ENCODE measurements at regions not wholly inside any gene's neighbourhood (a gene's known extent, or its start where the extent isn't known, plus 50 kb on each side); places are given as distances from the start of the nearest gene placed in this dataset.

DNA sequence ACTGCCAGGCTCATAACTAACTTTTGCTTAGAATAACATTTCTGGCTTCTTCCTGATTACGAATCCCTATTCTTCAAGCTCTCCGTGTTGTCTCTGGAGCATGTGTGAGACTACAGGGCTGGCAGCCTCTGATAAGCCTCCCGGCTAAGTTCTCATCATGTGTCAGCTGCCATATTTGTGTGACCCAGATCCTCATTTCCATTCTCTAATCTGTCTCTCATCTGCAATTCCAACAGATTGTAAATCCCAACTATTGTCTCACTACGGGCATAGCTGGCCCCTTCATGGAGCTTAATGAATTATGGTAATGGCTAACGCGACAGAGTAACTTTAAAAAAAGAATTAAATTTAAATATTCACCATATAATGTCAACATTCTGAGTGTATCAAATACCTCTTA lies 165.4 kb downstream of the CMPK2 start:
- 21% methylated on average over 6 of the region's 6 CpGs for WGBS (ENCODE audit: low lambda C conversion rate)
- no peaks in the 10 kb centered on the region for H3K4me1 ChIP-seq (ENCODE audit: insufficient read depth, low read length)
- ChIA-PET POLR2A (no interaction called here), CTCF (ENCODE audit: low intra/inter-chr PET ratio, low total read pairs) (no interaction called here)
- peaks cover 21% of the 10 kb centered on the region for H3K9me3 ChIP-seq (ENCODE audit: low read length)
- no peak overlapping the region for H3K4me2 ChIP-seq (ENCODE audit: low read depth, low read length)
- no peak overlapping the region for H2AFZ ChIP-seq (ENCODE audit: low read length)
- no peaks in the 10 kb centered on the region for H3K36me3 ChIP-seq (replicated peaks in 1 of 2; ENCODE audit: control insufficient read depth in 1 of 2, insufficient read depth in 2 of 2, low read length in 2 of 2)
- no TSS peak for BruUV-seq (replicated peaks)
- in situ Hi-C loops (cut with HindIII; ENCODE audit: extremely low pct_ligation_motif_present, low pct_unique_long_range_greater_than_20kb) (no loop called here), intact Hi-C loops (cut with micrococcal nuclease; ENCODE audit: unreplicated experiment) (no loop called here)
- no peak overlapping the region for H3K9ac ChIP-seq (ENCODE audit: insufficient read depth, low read depth, low read length)
- H3K4me3 ChIP-seq (replicated peaks in 1 of 3; ENCODE audit: insufficient read depth in 1 of 3, low read depth in 2 of 3, low read length in 3 of 3), result no peak overlapping the region
- no peaks in the 10 kb centered on the region for H3K79me2 ChIP-seq (ENCODE audit: insufficient read depth, low read length)
- H4K20me1 ChIP-seq (ENCODE audit: insufficient read depth, low read length), result no peaks in the 10 kb centered on the region
- FAIRE-seq, result no peak
- no peak overlapping the region for H3K27ac ChIP-seq (ENCODE audit: extremely low read length, insufficient read depth, low read length)
- DNase-seq (ENCODE audit: low spot score), result no peak
- no peaks in the 10 kb centered on the region for H3K27me3 ChIP-seq (ENCODE audit: control insufficient read depth in 1 of 2, insufficient read depth in 2 of 2, low read length in 2 of 2)
- ATAC-seq, result no peak
- TF ChIP-seq, protein P1, sequence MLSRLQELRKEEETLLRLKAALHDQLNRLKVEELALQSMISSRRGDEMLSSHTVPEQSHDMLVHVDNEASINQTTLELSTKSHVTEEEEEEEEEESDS (CRISPR knock-in tag; IDR thresholded peaks at IDR 0.05; ENCODE audit: borderline replicate concordance), result no peak
- TF ChIP-seq ZFAT (CRISPR knock-in tag; conservative IDR thresholded peaks at IDR 0.05), result no peak
- no peak for TF ChIP-seq SP5 (CRISPR knock-in tag; IDR thresholded peaks at IDR 0.05; ENCODE audit: borderline replicate concordance, low read depth)
- no peak for TF ChIP-seq ZNF33B (CRISPR knock-in tag; IDR thresholded peaks at IDR 0.05)
- no peak for TF ChIP-seq MIER2 (CRISPR knock-in tag; IDR thresholded peaks at IDR 0.05)
- no peak for TF ChIP-seq ZNF12 (CRISPR knock-in tag; IDR thresholded peaks at IDR 0.05)
- TF ChIP-seq NCOA2 (CRISPR knock-in tag; IDR thresholded peaks at IDR 0.05), result no peak
- TF ChIP-seq ZNF564 (CRISPR knock-in tag; IDR thresholded peaks at IDR 0.05), result no peak
- no peak for TF ChIP-seq ESRRA (CRISPR knock-in tag; IDR thresholded peaks at IDR 0.05; ENCODE audit: low read depth)
- TF ChIP-seq SMAD3 (CRISPR knock-in tag; IDR thresholded peaks at IDR 0.05), result no peak
- TF ChIP-seq, protein P2, sequence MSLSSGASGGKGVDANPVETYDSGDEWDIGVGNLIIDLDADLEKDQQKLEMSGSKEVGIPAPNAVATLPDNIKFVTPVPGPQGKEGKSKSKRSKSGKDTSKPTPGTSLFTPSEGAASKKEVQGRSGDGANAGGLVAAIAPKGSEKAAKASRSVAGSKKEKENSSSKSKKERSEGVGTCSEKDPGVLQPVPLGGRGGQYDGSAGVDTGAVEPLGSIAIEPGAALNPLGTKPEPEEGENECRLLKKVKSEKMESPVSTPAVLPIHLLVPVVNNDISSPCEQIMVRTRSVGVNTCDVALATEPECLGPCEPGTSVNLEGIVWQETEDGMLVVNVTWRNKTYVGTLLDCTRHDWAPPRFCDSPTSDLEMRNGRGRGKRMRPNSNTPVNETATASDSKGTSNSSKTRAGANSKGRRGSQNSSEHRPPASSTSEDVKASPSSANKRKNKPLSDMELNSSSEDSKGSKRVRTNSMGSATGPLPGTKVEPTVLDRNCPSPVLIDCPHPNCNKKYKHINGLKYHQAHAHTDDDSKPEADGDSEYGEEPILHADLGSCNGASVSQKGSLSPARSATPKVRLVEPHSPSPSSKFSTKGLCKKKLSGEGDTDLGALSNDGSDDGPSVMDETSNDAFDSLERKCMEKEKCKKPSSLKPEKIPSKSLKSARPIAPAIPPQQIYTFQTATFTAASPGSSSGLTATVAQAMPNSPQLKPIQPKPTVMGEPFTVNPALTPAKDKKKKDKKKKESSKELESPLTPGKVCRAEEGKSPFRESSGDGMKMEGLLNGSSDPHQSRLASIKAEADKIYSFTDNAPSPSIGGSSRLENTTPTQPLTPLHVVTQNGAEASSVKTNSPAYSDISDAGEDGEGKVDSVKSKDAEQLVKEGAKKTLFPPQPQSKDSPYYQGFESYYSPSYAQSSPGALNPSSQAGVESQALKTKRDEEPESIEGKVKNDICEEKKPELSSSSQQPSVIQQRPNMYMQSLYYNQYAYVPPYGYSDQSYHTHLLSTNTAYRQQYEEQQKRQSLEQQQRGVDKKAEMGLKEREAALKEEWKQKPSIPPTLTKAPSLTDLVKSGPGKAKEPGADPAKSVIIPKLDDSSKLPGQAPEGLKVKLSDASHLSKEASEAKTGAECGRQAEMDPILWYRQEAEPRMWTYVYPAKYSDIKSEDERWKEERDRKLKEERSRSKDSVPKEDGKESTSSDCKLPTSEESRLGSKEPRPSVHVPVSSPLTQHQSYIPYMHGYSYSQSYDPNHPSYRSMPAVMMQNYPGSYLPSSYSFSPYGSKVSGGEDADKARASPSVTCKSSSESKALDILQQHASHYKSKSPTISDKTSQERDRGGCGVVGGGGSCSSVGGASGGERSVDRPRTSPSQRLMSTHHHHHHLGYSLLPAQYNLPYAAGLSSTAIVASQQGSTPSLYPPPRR (CRISPR knock-in tag; IDR thresholded peaks at IDR 0.05; ENCODE audit: borderline replicate concordance), result no peak
- TF ChIP-seq, protein P3, sequence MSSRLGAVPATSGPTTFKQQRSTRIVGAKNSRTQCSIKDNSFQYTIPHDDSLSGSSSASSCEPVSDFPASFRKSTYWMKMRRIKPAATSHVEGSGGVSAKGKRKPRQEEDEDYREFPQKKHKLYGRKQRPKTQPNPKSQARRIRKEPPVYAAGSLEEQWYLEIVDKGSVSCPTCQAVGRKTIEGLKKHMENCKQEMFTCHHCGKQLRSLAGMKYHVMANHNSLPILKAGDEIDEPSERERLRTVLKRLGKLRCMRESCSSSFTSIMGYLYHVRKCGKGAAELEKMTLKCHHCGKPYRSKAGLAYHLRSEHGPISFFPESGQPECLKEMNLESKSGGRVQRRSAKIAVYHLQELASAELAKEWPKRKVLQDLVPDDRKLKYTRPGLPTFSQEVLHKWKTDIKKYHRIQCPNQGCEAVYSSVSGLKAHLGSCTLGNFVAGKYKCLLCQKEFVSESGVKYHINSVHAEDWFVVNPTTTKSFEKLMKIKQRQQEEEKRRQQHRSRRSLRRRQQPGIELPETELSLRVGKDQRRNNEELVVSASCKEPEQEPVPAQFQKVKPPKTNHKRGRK (CRISPR knock-in tag; IDR thresholded peaks at IDR 0.05), result no peak
- TF ChIP-seq ARNT (IDR thresholded peaks at IDR 0.05), result no peak
- TF ChIP-seq ZNF775 (CRISPR knock-in tag; IDR thresholded peaks at IDR 0.05; ENCODE audit: borderline replicate concordance), result no peak
- TF ChIP-seq ZNF256 (CRISPR knock-in tag; conservative IDR thresholded peaks at IDR 0.05), result no peak
- TF ChIP-seq HOXA7 (CRISPR knock-in tag; IDR thresholded peaks at IDR 0.05), result no peak
- no peak for TF ChIP-seq ZNF264 (CRISPR knock-in tag; IDR thresholded peaks at IDR 0.05)
- TF ChIP-seq GABPB1 (CRISPR knock-in tag; IDR thresholded peaks at IDR 0.05), result no peak

Data from HepG2 (cell line).